Cardiac muscle cell (in vitro differentiated cells and primary cell): ENCODE measurements at regions not wholly inside any gene's neighbourhood (a gene's known extent, or its start where the extent isn't known, plus 50 kb on each side); places are given as distances from the start of the nearest gene placed in this dataset.

Experiments
- DNase-seq, 2 donors: peaks; one replicate each; pipeline versions ENCODE4 v3.0.0 to v3.0.0-alpha.2; 2010 to 2017; ENCODE audit warnings: low read depth in 1 of 2, low spot score in 1 of 2
- H3K27ac ChIP-seq: fragments of 200-600 bp; sonication (generic); 2 replicates; pipeline ENCODE4 v1.5.1; 2016
- H3K27me3 ChIP-seq: fragments of 200-600 bp; sonication (generic); 2 replicates; pipeline ENCODE4 v1.6.0; 2016; ENCODE audit warnings: control low read depth
- H3K36me3 ChIP-seq: fragments of 200-600 bp; sonication (generic); 2 replicates; pipeline ENCODE4 v1.5.1; 2016; ENCODE audit warnings: control low read depth
- H3K4me1 ChIP-seq: fragments of 200-600 bp; sonication (generic); 2 replicates; pipeline ENCODE4 v1.8.1; 2017; ENCODE audit warnings: low read depth, mild to moderate bottlenecking, mixed run types
- H3K4me3 ChIP-seq: fragments of 200-600 bp; sonication (generic); 2 replicates; pipeline ENCODE4 v1.5.1; 2016; ENCODE audit warnings: mild to moderate bottlenecking
- H3K9me3 ChIP-seq: fragments of 200-600 bp; sonication (generic); 2 replicates; pipeline ENCODE4 v1.5.1; 2017; ENCODE audit warnings: low read depth, mild to moderate bottlenecking, control low read depth
- CTCF ChIP-seq: IDR thresholded peaks from 2 replicates; pipeline ENCODE4 v1.5.1; 2012; ENCODE audit warnings: low read depth, mild to moderate bottlenecking, low read length

GRCh38 chr5:63603996-63604395, 358.2 kb downstream of the HTR1A start:
- Histone ChIP-seq H3K4me3 (no peak overlapping the region), H3K27me3 (no peaks in the 10 kb centered on the region), H3K27ac (no peak overlapping the region), H3K4me1 (no peaks in the 10 kb centered on the region), H3K9me3 (no peaks in the 10 kb centered on the region), H3K36me3 (no peaks in the 10 kb centered on the region)
- TF ChIP-seq CTCF: no peak
- no peak for DNase-seq

GRCh38 chr5:63602971-63603370, 359.3 kb downstream of the HTR1A start:
- no peaks in the 10 kb centered on the region for H3K27me3 ChIP-seq
- TF ChIP-seq CTCF: no peak
- no peak for DNase-seq
- H3K4me3 ChIP-seq: no peak overlapping the region
- no peaks in the 10 kb centered on the region for H3K9me3 ChIP-seq
- H3K27ac ChIP-seq: no peak overlapping the region
- H3K4me1 ChIP-seq: no peaks in the 10 kb centered on the region
- H3K36me3 ChIP-seq: no peaks in the 10 kb centered on the region

- H3K9me3 ChIP-seq: no peaks in the 10 kb centered on the region
- DNase-seq: no peak
- H3K27me3 ChIP-seq: no peaks in the 10 kb centered on the region
- TF ChIP-seq CTCF: no peak
- no peaks in the 10 kb centered on the region for H3K36me3 ChIP-seq
- H3K27ac ChIP-seq: no peak overlapping the region
- H3K4me3 ChIP-seq: no peak overlapping the region
- H3K4me1 ChIP-seq: no peaks in the 10 kb centered on the region
Measured at GRCh38 chr5:63596254-63596653, 366.0 kb downstream of the HTR1A start.

- Histone ChIP-seq H3K4me1 (peaks cover 10% of the 10 kb centered on the region), H3K36me3 (no peaks in the 10 kb centered on the region), H3K9me3 (no peaks in the 10 kb centered on the region), H3K27me3 (no peaks in the 10 kb centered on the region), H3K4me3 (no peak overlapping the region), H3K27ac (no peak overlapping the region)
- no peak for TF ChIP-seq CTCF
- DNase-seq: no peak
Measured at GRCh38 chr5:63573380-63573779, 388.9 kb downstream of the HTR1A start.

- H3K9me3 ChIP-seq: no peaks in the 10 kb centered on the region
- no peak overlapping the region for H3K4me3 ChIP-seq
- no peak for DNase-seq
- no peak overlapping the region for H3K27ac ChIP-seq
- TF ChIP-seq CTCF: no peak
- H3K4me1 ChIP-seq: peaks cover 10% of the 10 kb centered on the region
- H3K36me3 ChIP-seq: no peaks in the 10 kb centered on the region
- H3K27me3 ChIP-seq: no peaks in the 10 kb centered on the region
Measured at GRCh38 chr5:63572740-63573139, 389.5 kb downstream of the HTR1A start.

GRCh38 chr5:63570752-63571151, 391.5 kb downstream of the HTR1A start:
- H3K27me3 ChIP-seq: no peaks in the 10 kb centered on the region
- no peak overlapping the region for H3K4me3 ChIP-seq
- H3K36me3 ChIP-seq: no peaks in the 10 kb centered on the region
- no peak overlapping the region for H3K27ac ChIP-seq
- H3K9me3 ChIP-seq: no peaks in the 10 kb centered on the region
- TF ChIP-seq CTCF: no peak
- no peak for DNase-seq
- H3K4me1 ChIP-seq: no peaks in the 10 kb centered on the region
